RWPE2 (cell line): ENCODE measurements at regions not wholly inside any gene's neighbourhood (a gene's known extent, or its start where the extent isn't known, plus 50 kb on each side); places are given as distances from the start of the nearest gene placed in this dataset.

Experiments
- ATAC-seq: fragments of 200-7000 bp; cut with Tn5 transposase; 3 replicates; pipeline ENCODE4 v1.9.1; 2021; ENCODE audit warnings: low read depth
- DNase-seq: peaks from one replicate; pipeline ENCODE4 v3.0.0-alpha.2; 2020; ENCODE audit warnings: low spot score
- H3K27ac ChIP-seq: fragments of 450-650 bp; 2 replicates; pipeline ENCODE4 v1.5.1; 2017; ENCODE audit warnings: mild to moderate bottlenecking; ENCODE audit not compliant: poor library complexity, severe bottlenecking
- H3K27me3 ChIP-seq: fragments of 250-450 bp; sonication (Bioruptor Pico); 2 replicates; pipeline ENCODE4 v1.5.1; 2021; ENCODE audit warnings: mild to moderate bottlenecking, moderate library complexity; ENCODE audit not compliant: insufficient read depth, poor library complexity, severe bottlenecking
- H3K36me3 ChIP-seq: fragments of 250-450 bp; sonication (Bioruptor Pico); 2 replicates; pipeline ENCODE4 v1.5.1; 2020; ENCODE audit warnings: low read depth, mild to moderate bottlenecking, moderate library complexity
- H3K4me1 ChIP-seq: fragments of 250-450 bp; sonication (Bioruptor Pico); 2 replicates; pipeline ENCODE4 v1.5.1; 2021; ENCODE audit warnings: mild to moderate bottlenecking, moderate library complexity; ENCODE audit not compliant: insufficient read depth, poor library complexity, severe bottlenecking
- H3K4me3 ChIP-seq: fragments of 250-450 bp; sonication (Bioruptor Pico); 2 replicates; pipeline ENCODE4 v1.5.1; 2021; ENCODE audit warnings: mild to moderate bottlenecking, moderate library complexity; ENCODE audit not compliant: severe bottlenecking
- H3K9me3 ChIP-seq: fragments of 250-450 bp; sonication (Bioruptor Pico); 2 replicates; pipeline ENCODE4 v1.5.1; 2021; ENCODE audit warnings: mild to moderate bottlenecking, moderate library complexity; ENCODE audit not compliant: severe bottlenecking
- TF ChIP-seq, protein P1 (sequence below): fragments of 450-650 bp; IDR thresholded peaks from one replicate; pipeline ENCODE4 v1.5.1; 2017; ENCODE audit warnings: mild to moderate bottlenecking, moderate library complexity; ENCODE audit not compliant: poor library complexity, severe bottlenecking

DNA sequence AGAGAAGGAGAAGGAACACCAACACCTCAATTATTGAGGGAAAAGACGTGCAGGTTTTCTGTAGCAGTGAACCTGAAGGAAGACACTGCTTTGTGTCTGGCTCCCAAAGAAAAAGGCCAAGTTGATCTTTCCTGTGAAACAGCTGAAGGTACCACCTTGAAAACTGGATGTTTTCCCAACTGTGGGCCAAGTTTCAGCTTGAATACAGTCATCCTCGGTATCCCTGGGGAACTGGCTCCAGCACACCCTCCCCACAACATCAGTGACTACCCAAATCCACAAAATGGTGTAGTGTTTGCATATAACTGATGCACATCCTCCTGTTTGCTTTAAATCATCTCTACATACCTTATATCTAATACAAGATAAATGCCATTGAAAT lies 297.0 kb upstream of the PITRM1 start:
- Histone ChIP-seq H3K4me3 (no peak overlapping the region), H3K27me3 (no peaks in the 10 kb centered on the region), H3K27ac (peak overlapping the region; percentile 95), H3K4me1 (peaks cover 47% of the 10 kb centered on the region), H3K9me3 (no peaks in the 10 kb centered on the region), H3K36me3 (no peaks in the 10 kb centered on the region)
- TF ChIP-seq, protein P1, sequence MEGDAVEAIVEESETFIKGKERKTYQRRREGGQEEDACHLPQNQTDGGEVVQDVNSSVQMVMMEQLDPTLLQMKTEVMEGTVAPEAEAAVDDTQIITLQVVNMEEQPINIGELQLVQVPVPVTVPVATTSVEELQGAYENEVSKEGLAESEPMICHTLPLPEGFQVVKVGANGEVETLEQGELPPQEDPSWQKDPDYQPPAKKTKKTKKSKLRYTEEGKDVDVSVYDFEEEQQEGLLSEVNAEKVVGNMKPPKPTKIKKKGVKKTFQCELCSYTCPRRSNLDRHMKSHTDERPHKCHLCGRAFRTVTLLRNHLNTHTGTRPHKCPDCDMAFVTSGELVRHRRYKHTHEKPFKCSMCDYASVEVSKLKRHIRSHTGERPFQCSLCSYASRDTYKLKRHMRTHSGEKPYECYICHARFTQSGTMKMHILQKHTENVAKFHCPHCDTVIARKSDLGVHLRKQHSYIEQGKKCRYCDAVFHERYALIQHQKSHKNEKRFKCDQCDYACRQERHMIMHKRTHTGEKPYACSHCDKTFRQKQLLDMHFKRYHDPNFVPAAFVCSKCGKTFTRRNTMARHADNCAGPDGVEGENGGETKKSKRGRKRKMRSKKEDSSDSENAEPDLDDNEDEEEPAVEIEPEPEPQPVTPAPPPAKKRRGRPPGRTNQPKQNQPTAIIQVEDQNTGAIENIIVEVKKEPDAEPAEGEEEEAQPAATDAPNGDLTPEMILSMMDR = no peak
- ATAC-seq (no peak), DNase-seq (no peak)

DNA sequence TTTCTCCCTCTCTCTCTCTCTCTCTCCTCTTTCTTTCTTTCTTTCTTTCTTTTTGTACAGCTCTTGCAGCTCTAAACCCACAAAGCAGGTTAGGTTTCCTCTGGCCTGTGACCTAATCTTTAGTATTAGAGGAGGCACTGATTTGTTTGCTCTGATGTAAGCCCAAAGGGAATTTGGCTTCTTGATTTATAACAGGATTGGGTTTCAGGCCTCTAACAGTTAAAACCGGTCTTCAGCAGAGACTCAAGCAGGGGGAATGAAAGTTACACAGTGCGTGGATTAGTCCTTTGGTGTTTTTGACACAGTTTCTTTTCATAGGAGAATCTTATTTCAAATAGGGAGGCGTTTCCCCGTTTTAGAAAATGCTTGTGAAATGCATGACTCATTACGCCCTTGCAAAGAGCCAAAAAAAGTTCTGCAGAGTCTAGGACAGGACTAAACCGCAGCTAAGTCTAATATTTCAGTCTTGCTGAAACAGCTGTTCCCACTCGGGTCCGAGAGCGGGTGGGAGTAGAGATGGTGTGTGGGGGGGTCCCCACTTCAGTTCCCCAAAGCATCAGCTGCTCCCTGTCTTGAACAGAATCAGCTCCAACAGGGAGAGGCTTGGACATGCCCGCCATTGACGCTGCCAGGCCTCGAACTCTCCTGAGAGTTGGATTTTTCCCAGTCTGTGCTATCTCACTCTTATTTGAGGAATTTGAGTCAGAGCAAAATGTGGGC lies 296.5 kb upstream of the PITRM1 start:
- peak; percentile 60 for ATAC-seq
- Histone ChIP-seq H3K4me1 (peaks cover 48% of the 10 kb centered on the region), H3K27ac (peak overlapping the region; percentile 95)

DNA sequence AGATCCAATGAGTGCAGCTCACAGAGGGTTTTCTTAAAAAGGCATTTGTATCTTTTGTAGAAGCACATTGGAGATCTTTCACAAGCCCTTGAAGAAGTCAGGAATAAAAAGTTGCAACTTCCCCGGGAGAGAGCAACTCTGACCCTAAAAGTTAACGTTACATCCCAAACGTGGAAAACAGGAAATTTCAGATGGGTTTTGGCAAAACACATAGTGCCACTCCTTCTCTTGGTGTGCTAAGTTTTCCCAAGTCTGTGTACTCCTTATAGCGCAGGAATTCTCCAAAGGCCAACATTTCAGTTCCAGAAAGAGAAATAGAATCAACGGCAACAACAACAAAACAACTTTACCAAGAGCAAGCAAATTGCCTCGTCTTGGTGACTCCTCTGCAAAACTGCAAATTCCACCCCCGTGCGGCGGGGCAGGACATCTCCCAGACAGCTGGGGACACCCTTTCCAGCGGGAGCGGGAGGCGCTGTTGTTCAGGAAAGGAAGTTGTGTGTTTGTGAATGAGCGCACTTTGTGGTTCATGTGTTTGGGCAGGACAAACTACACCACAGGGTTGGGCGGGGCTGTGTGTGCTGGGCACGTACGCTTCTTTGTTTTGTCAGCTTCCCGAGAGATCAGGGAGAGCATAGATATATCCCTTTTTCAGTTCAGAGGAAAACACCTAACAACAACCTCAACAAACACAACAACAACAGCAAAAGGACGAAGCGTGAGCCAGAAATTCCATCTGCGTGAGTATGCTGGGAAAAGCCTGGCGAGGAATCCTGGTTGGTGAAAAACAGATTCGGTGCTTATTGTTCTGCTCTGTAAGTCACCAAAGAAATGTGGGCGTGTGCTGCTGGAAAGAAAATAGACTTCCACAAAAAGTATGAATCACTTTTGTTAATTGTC lies 294.7 kb upstream of the PITRM1 start:
- H3K27ac ChIP-seq = peak overlapping the region; percentile 95
- DNase-seq (peak; percentile 80), ATAC-seq (peak; percentile 66)
- TF ChIP-seq, protein P1 = peak; percentile 49
- H3K4me3 ChIP-seq = peak overlapping the region; percentile 4
- H3K4me1 ChIP-seq = peaks cover 42% of the 10 kb centered on the region
- no peaks in the 10 kb centered on the region for H3K27me3 ChIP-seq
- no peaks in the 10 kb centered on the region for H3K9me3 ChIP-seq
- no peaks in the 10 kb centered on the region for H3K36me3 ChIP-seq

More for the DNA sequence above, 296.5 kb upstream of the PITRM1 start:
- TF ChIP-seq, protein P1 = no peak
- H3K4me3 ChIP-seq = no peak overlapping the region
- no peaks in the 10 kb centered on the region for H3K27me3 ChIP-seq
- no peaks in the 10 kb centered on the region for H3K9me3 ChIP-seq
- no peaks in the 10 kb centered on the region for H3K36me3 ChIP-seq
- DNase-seq = no peak

DNA sequence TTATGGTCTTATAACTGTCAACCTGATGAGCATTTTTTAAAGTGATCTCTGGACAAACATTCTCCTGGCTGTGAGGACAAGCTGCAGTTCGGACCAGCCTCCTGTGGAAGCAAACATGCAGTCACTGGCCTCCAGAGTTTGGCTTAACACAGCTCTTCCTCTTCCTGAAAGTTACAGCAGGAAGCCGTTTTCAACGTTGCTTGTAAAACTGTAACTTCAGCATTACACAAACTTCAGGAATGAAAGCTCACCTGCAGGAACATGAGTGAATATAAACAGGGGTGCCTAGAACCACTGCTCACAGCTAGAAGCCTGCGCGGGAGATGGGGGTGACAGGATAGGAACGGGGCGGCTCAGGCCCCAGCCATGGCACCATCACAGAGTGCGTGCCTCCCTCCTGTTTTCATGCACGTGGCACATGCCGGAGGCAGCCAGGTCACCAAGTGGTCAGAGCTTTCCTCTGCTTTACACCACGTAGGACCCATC lies 292.9 kb upstream of the PITRM1 start:
- H3K27ac ChIP-seq = peak overlapping the region; percentile 95
- no peaks in the 10 kb centered on the region for H3K36me3 ChIP-seq
- no peak for DNase-seq
- TF ChIP-seq, protein P1 = no peak
- H3K4me1 ChIP-seq = peaks cover 42% of the 10 kb centered on the region
- no peak for ATAC-seq
- no peaks in the 10 kb centered on the region for H3K27me3 ChIP-seq
- no peaks in the 10 kb centered on the region for H3K9me3 ChIP-seq
- H3K4me3 ChIP-seq = no peak overlapping the region
